Gastroesophageal sphincter (tissue), 4 donors: ENCODE measurements at regions not wholly inside any gene's neighbourhood (a gene's known extent, or its start where the extent isn't known, plus 50 kb on each side); places are given as distances from the start of the nearest gene placed in this dataset.

Source experiments
- ATAC-seq: fragments of 150-250 bp; one replicate; pipeline ENCODE4 v1.9.1; 2016; ENCODE audit warnings: mild to moderate bottlenecking, moderate library complexity
- H3K27ac ChIP-seq, 4 donors: fragments of 200-600 bp; sonication (generic) in 3 of 4; 1 replicate in 3 of 4; 2 replicates in 1 of 4; pipeline ENCODE4 v1.5.1; 2016 to 2019
- H3K27me3 ChIP-seq: fragments of 200-600 bp; sonication (generic); one replicate; pipeline ENCODE4 v1.5.1; 2019
- H3K36me3 ChIP-seq, 2 donors: fragments of 200-600 bp; sonication (generic); one replicate each; pipeline ENCODE4 v1.5.1; 2019; ENCODE audit warnings: control low read depth in 1 of 2
- H3K4me1 ChIP-seq, 3 donors: fragments of 200-600 bp; sonication (generic); 1 replicate in 2 of 3; 2 replicates in 1 of 3; pipeline ENCODE4 v1.5.1; 2016 to 2019; ENCODE audit warnings: control low read depth in 2 of 3
- H3K4me3 ChIP-seq, 2 donors: fragments of 200-600 bp; sonication (generic); one replicate each; pipeline ENCODE4 v1.5.1; 2019; ENCODE audit warnings: mild to moderate bottlenecking in 1 of 2, moderate library complexity in 1 of 2
- H3K9me3 ChIP-seq, 3 donors: fragments of 200-600 bp; sonication (generic); one replicate each; pipeline ENCODE4 v1.5.1; 2017 to 2019; ENCODE audit warnings: control low read depth in 2 of 3
- CTCF ChIP-seq, 4 experiments: fragments of 200-600 bp in 2 of 4; fragments of 450-650 bp in 2 of 4; sonication (generic) in 1 of 4; IDR thresholded peaks; one replicate each; pipeline ENCODE4 v1.5.1; 2017 to 2019; ENCODE audit warnings: antibody characterized with exemption in 4 of 4, mild to moderate bottlenecking in 2 of 4, moderate library complexity in 2 of 4
- EP300 ChIP-seq: sonication (generic); formaldehyde crosslinking; IDR thresholded peaks from one replicate; pipeline ENCODE4 v1.6.1; 2017; ENCODE audit warnings: antibody characterized with exemption, mild to moderate bottlenecking
- POLR2A ChIP-seq, 2 donors: fragments of 450-650 bp; IDR thresholded peaks; one replicate each; pipeline ENCODE4 v1.6.1; 2017; ENCODE audit warnings: antibody characterized with exemption in 2 of 2, mild to moderate bottlenecking in 2 of 2, moderate library complexity in 1 of 2
- POLR2AphosphoS5 ChIP-seq: sonication (generic); formaldehyde crosslinking; IDR thresholded peaks from one replicate; pipeline ENCODE4 v1.6.1; 2017; ENCODE audit warnings: antibody characterized with exemption
- WGBS, 2 donors: methylation state at CpG; one replicate each; pipeline ENCODE4 v1.1.5; 2018; ENCODE audit warnings: low coverage in 1 of 2; 5-methylcytosine and 5-hydroxymethylcytosine counted together

- no peak for TF ChIP-seq EP300
- TF ChIP-seq POLR2AphosphoS5, result no peak
- no peak for TF ChIP-seq CTCF (IDR thresholded peaks at IDR 0.05)
- TF ChIP-seq POLR2A (IDR thresholded peaks at IDR 0.05), result no peak
- WGBS, 2 donors, result 88 to 94% methylated on average over 2 of the region's 2 CpGs
- H3K9me3 ChIP-seq, result no peaks in the 10 kb centered on the region
- no peak overlapping the region for H3K27ac ChIP-seq
- ATAC-seq, result no peak
- H3K27me3 ChIP-seq, result no peaks in the 10 kb centered on the region
- no peak overlapping the region for H3K4me3 ChIP-seq
- no peaks in the 10 kb centered on the region for H3K36me3 ChIP-seq
- no peaks in the 10 kb centered on the region for H3K4me1 ChIP-seq
Measured at GRCh38 chr16:82360024-82360783, 190.2 kb upstream of the MPHOSPH6 start.

- TF ChIP-seq CTCF (IDR thresholded peaks at IDR 0.05) (no peak), EP300 (no peak), POLR2A (IDR thresholded peaks at IDR 0.05) (no peak), POLR2AphosphoS5 (no peak)
- Histone ChIP-seq H3K36me3 (no peaks in the 10 kb centered on the region), H3K27me3 (no peaks in the 10 kb centered on the region), H3K9me3 (no peaks in the 10 kb centered on the region), H3K27ac (no peak overlapping the region), H3K4me1 (no peaks in the 10 kb centered on the region), H3K4me3 (no peak overlapping the region)
- 73 to 77% methylated on average over 6 to 7 of the region's 7 CpGs for WGBS, 2 donors
- no peak for ATAC-seq
Measured at GRCh38 chr16:82358606-82359221, 188.7 kb upstream of the MPHOSPH6 start.

GRCh38 chr16:82358161-82358560, 188.1 kb upstream of the MPHOSPH6 start:
- 65 to 88% methylated on average over 3 of the region's 3 CpGs for WGBS, 2 donors
- Histone ChIP-seq H3K4me1 (no peaks in the 10 kb centered on the region), H3K27ac (no peak overlapping the region), H3K36me3 (no peaks in the 10 kb centered on the region), H3K27me3 (no peaks in the 10 kb centered on the region), H3K9me3 (no peaks in the 10 kb centered on the region), H3K4me3 (no peak overlapping the region)
- TF ChIP-seq CTCF (IDR thresholded peaks at IDR 0.05), result no peak
- no peak for TF ChIP-seq POLR2AphosphoS5
- TF ChIP-seq EP300, result no peak
- TF ChIP-seq POLR2A (IDR thresholded peaks at IDR 0.05), result no peak
- ATAC-seq, result no peak

- ATAC-seq, result no peak
- no peaks in the 10 kb centered on the region for H3K4me1 ChIP-seq
- H3K27me3 ChIP-seq, result no peaks in the 10 kb centered on the region
- 83 to 92% methylated on average over 2 to 4 of the region's 4 CpGs for WGBS, 2 donors
- no peak overlapping the region for H3K27ac ChIP-seq
- H3K9me3 ChIP-seq, result no peaks in the 10 kb centered on the region
- TF ChIP-seq CTCF (IDR thresholded peaks at IDR 0.05) (no peak), POLR2AphosphoS5 (no peak), POLR2A (IDR thresholded peaks at IDR 0.05) (no peak), EP300 (no peak)
- H3K4me3 ChIP-seq, result no peak overlapping the region
- no peaks in the 10 kb centered on the region for H3K36me3 ChIP-seq
Measured at GRCh38 chr16:82357237-82357636, 187.2 kb upstream of the MPHOSPH6 start.

GRCh38 chr16:82350560-82350959, 180.5 kb upstream of the MPHOSPH6 start:
- 83% methylated on average over 1 of the region's 2 CpGs; no CpG with 5 or more reads in 1 of the 2 donors for WGBS, 2 donors
- Histone ChIP-seq H3K27me3 (no peaks in the 10 kb centered on the region), H3K4me3 (no peak overlapping the region), H3K9me3 (no peaks in the 10 kb centered on the region), H3K36me3 (no peaks in the 10 kb centered on the region), H3K4me1 (no peaks in the 10 kb centered on the region), H3K27ac (no peak overlapping the region)
- TF ChIP-seq CTCF (IDR thresholded peaks at IDR 0.05) (no peak), POLR2A (IDR thresholded peaks at IDR 0.05) (no peak), POLR2AphosphoS5 (no peak), EP300 (no peak)
- ATAC-seq, result no peak
